ENCODE measurements at regions not wholly inside any gene's neighbourhood (a gene's known extent, or its start where the extent isn't known, plus 50 kb on each side); places are given as distances from the start of the nearest gene placed in this dataset.

DNA sequence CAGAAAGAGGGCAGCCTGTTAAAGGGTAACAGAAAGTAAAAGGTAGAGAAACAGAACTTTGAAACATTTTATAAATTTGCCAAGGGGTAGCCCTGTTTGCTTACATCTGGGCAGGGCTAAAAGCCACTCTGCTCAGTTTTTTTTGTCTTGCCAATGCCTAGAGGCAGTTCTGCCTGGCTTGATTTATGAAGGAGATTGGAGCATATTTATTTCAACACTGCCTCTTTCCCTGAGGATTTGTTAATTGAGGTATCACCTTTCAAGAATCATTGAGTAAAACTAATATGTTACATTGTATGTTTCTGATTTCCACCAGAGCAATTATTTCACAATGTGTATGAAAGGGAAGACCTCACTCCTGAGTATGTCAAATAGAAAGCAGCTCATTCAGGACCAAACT lies 160.8 kb downstream of the GXYLT1 start:
- no peak for DNase-seq (ENCODE audit: insufficient read length, low spot score)
- FAIRE-seq = no peak
- TF ChIP-seq POLR2AphosphoS5 (IDR thresholded peaks at IDR 0.05; ENCODE audit: low read depth, low read length) = no peak
- TF ChIP-seq TAF1 (IDR thresholded peaks at IDR 0.05; ENCODE audit: low read depth, low read length) = no peak
- TF ChIP-seq POLR2A (IDR thresholded peaks at IDR 0.05; ENCODE audit: low read depth, low read length) = no peak
- no peak for TF ChIP-seq SPI1 (IDR thresholded peaks at IDR 0.05; ENCODE audit: low read depth, low read length)
- TF ChIP-seq POU2F2 (IDR thresholded peaks at IDR 0.05; ENCODE audit: low read depth, low read length) = no peak
- TF ChIP-seq PAX5 (IDR thresholded peaks at IDR 0.05; ENCODE audit: insufficient read depth, low read length, severe bottlenecking) = no peak

DNA sequence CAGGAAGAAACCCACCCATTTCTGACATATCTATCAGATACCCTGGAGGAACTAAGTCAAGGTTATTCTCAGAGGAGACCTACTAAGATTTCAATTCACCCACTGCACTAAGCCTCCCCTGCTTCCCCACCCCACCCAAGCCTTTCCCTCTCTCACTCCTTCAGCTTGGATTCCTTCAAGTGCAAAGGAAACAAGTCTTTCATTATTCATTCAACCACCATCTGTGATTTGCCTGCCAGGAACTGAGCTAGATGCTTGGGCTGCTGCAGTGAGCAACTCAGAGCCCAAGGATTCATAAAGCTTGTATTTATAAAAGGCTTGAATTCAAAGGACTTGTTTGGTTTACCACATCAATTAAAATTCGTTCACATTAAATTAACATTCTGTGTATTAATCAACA lies 161.3 kb downstream of the GXYLT1 start:
- FAIRE-seq = no peak
- TF ChIP-seq TAF1 (IDR thresholded peaks at IDR 0.05; ENCODE audit: low read depth, low read length) (no peak), POLR2A (IDR thresholded peaks at IDR 0.05; ENCODE audit: low read depth, low read length) (no peak), PAX5 (IDR thresholded peaks at IDR 0.05; ENCODE audit: insufficient read depth, low read length, severe bottlenecking) (no peak), POU2F2 (IDR thresholded peaks at IDR 0.05; ENCODE audit: low read depth, low read length) (no peak), POLR2AphosphoS5 (IDR thresholded peaks at IDR 0.05; ENCODE audit: low read depth, low read length) (no peak), SPI1 (IDR thresholded peaks at IDR 0.05; ENCODE audit: low read depth, low read length) (no peak)
- no peak for DNase-seq (ENCODE audit: insufficient read length, low spot score)

GRCh38 chr12:41981758-41982157 lies 162.9 kb downstream of the GXYLT1 start:
- FAIRE-seq (no peak), DNase-seq (ENCODE audit: insufficient read length, low spot score) (no peak)
- TF ChIP-seq POU2F2 (IDR thresholded peaks at IDR 0.05; ENCODE audit: low read depth, low read length) = no peak
- no peak for TF ChIP-seq PAX5 (IDR thresholded peaks at IDR 0.05; ENCODE audit: insufficient read depth, low read length, severe bottlenecking)
- no peak for TF ChIP-seq SPI1 (IDR thresholded peaks at IDR 0.05; ENCODE audit: low read depth, low read length)
- TF ChIP-seq POLR2AphosphoS5 (IDR thresholded peaks at IDR 0.05; ENCODE audit: low read depth, low read length) = no peak
- no peak for TF ChIP-seq POLR2A (IDR thresholded peaks at IDR 0.05; ENCODE audit: low read depth, low read length)
- no peak for TF ChIP-seq TAF1 (IDR thresholded peaks at IDR 0.05; ENCODE audit: low read depth, low read length)

DNA sequence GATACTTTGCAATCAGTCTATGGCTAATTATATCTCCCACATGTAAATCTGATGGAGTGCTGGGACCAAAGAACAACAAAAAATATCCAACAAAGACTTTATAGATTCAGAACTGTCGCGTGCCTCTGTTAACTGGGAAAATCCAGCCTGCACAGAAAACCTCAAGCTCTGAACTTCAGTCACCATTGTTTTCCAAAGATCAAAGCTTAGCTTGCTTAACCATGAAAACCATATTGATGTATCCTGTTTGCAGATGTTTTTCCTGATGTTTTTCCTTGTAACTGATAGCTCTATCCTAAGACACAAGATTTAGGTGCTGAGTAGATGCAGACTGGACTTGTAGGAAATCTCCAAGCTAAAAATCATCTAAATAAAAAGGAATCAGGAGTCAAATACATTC lies 163.7 kb downstream of the GXYLT1 start:
- DNase-seq (ENCODE audit: insufficient read length, low spot score) (no peak), FAIRE-seq (no peak)
- TF ChIP-seq POU2F2 (IDR thresholded peaks at IDR 0.05; ENCODE audit: low read depth, low read length) (no peak), PAX5 (IDR thresholded peaks at IDR 0.05; ENCODE audit: insufficient read depth, low read length, severe bottlenecking) (no peak), POLR2AphosphoS5 (IDR thresholded peaks at IDR 0.05; ENCODE audit: low read depth, low read length) (no peak), POLR2A (IDR thresholded peaks at IDR 0.05; ENCODE audit: low read depth, low read length) (no peak), SPI1 (IDR thresholded peaks at IDR 0.05; ENCODE audit: low read depth, low read length) (no peak), TAF1 (IDR thresholded peaks at IDR 0.05; ENCODE audit: low read depth, low read length) (no peak)

DNA sequence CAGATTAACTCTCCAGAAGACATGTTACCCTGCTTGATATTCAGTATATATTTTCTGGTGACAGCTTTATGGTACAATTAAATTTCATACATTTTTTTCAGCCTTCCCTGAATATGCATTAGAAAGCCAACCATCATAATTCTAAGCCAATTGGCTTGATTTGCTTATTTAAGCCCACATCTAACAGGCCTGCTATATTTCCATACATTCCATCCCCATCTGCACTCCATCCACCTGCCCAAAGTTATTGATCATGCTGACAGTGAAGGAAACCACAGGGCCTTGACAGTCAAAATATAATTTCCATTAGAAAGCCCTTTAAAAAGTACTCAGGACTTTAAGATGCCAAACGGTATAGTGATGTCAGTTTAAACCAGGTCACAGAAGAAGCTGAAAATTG lies 164.3 kb downstream of the GXYLT1 start:
- FAIRE-seq (no peak), DNase-seq (ENCODE audit: insufficient read length, low spot score) (no peak)
- no peak for TF ChIP-seq PAX5 (IDR thresholded peaks at IDR 0.05; ENCODE audit: insufficient read depth, low read length, severe bottlenecking)

- DNase-seq (ENCODE audit: insufficient read length, low spot score) = no peak
- FAIRE-seq = no peak
- TF ChIP-seq SPI1 (IDR thresholded peaks at IDR 0.05; ENCODE audit: low read depth, low read length) (no peak), PAX5 (IDR thresholded peaks at IDR 0.05; ENCODE audit: insufficient read depth, low read length, severe bottlenecking) (no peak), POLR2A (IDR thresholded peaks at IDR 0.05; ENCODE audit: low read depth, low read length) (no peak), POLR2AphosphoS5 (IDR thresholded peaks at IDR 0.05; ENCODE audit: low read depth, low read length) (no peak), TAF1 (IDR thresholded peaks at IDR 0.05; ENCODE audit: low read depth, low read length) (no peak), POU2F2 (IDR thresholded peaks at IDR 0.05; ENCODE audit: low read depth, low read length) (no peak)
These were observed 165.1 kb downstream of the GXYLT1 start for GRCh38 chr12:41979574-41979973.

GRCh38 chr12:41972598-41972997 lies 172.1 kb downstream of the GXYLT1 start:
- no peak for TF ChIP-seq POU2F2 (IDR thresholded peaks at IDR 0.05; ENCODE audit: low read depth, low read length)
- no peak for TF ChIP-seq SPI1 (IDR thresholded peaks at IDR 0.05; ENCODE audit: low read depth, low read length)
- TF ChIP-seq POLR2AphosphoS5 (IDR thresholded peaks at IDR 0.05; ENCODE audit: low read depth, low read length) = no peak
- FAIRE-seq (no peak), DNase-seq (ENCODE audit: insufficient read length, low spot score) (no peak)

DNA sequence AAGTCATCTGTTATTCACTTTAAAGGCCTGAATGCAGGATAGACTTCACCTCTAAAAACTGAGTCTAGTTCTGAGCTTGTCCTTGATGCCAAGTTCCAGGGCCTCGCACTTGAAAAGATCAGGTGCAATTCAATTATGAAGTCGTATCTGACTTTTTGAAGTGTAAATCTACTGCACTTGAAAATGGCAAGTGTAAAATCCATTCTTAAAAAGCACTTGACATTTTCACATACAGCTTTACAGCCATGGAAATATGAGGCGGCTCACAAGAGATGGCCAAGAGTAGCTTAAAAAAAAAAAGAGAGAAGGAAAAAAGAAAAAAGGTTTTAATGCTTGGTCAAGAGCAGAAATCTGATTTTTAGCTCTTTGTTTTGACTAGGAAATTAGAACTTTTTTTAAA lies 172.5 kb downstream of the GXYLT1 start:
- DNase-seq (ENCODE audit: insufficient read length, low spot score) (no peak), FAIRE-seq (no peak)
- TF ChIP-seq POLR2A (IDR thresholded peaks at IDR 0.05; ENCODE audit: low read depth, low read length) (no peak), SPI1 (IDR thresholded peaks at IDR 0.05; ENCODE audit: low read depth, low read length) (no peak), TAF1 (IDR thresholded peaks at IDR 0.05; ENCODE audit: low read depth, low read length) (no peak), POU2F2 (IDR thresholded peaks at IDR 0.05; ENCODE audit: low read depth, low read length) (no peak), PAX5 (IDR thresholded peaks at IDR 0.05; ENCODE audit: insufficient read depth, low read length, severe bottlenecking) (no peak), POLR2AphosphoS5 (IDR thresholded peaks at IDR 0.05; ENCODE audit: low read depth, low read length) (no peak)

- DNase-seq (ENCODE audit: insufficient read length, low spot score) = no peak
- FAIRE-seq = no peak
- no peak for TF ChIP-seq SPI1 (IDR thresholded peaks at IDR 0.05; ENCODE audit: low read depth, low read length)
- TF ChIP-seq TAF1 (IDR thresholded peaks at IDR 0.05; ENCODE audit: low read depth, low read length) = no peak
- TF ChIP-seq PAX5 (IDR thresholded peaks at IDR 0.05; ENCODE audit: insufficient read depth, low read length, severe bottlenecking) = no peak
- TF ChIP-seq POU2F2 (IDR thresholded peaks at IDR 0.05; ENCODE audit: low read depth, low read length) = no peak
- no peak for TF ChIP-seq POLR2A (IDR thresholded peaks at IDR 0.05; ENCODE audit: low read depth, low read length)
- TF ChIP-seq POLR2AphosphoS5 (IDR thresholded peaks at IDR 0.05; ENCODE audit: low read depth, low read length) = no peak
These were observed 173.9 kb downstream of the GXYLT1 start for GRCh38 chr12:41970744-41971143.

- DNase-seq (ENCODE audit: insufficient read length, low spot score) (no peak), FAIRE-seq (no peak)
- TF ChIP-seq SPI1 (IDR thresholded peaks at IDR 0.05; ENCODE audit: low read depth, low read length) (no peak), POLR2AphosphoS5 (IDR thresholded peaks at IDR 0.05; ENCODE audit: low read depth, low read length) (no peak), TAF1 (IDR thresholded peaks at IDR 0.05; ENCODE audit: low read depth, low read length) (no peak), POU2F2 (IDR thresholded peaks at IDR 0.05; ENCODE audit: low read depth, low read length) (no peak), PAX5 (IDR thresholded peaks at IDR 0.05; ENCODE audit: insufficient read depth, low read length, severe bottlenecking) (no peak), POLR2A (IDR thresholded peaks at IDR 0.05; ENCODE audit: low read depth, low read length) (no peak)
These were observed 176.1 kb downstream of the GXYLT1 start for GRCh38 chr12:41968599-41968998.
